ENCODE measurements at regions not wholly inside any gene's neighbourhood (a gene's known extent, or its start where the extent isn't known, plus 50 kb on each side); places are given as distances from the start of the nearest gene placed in this dataset.

DNA sequence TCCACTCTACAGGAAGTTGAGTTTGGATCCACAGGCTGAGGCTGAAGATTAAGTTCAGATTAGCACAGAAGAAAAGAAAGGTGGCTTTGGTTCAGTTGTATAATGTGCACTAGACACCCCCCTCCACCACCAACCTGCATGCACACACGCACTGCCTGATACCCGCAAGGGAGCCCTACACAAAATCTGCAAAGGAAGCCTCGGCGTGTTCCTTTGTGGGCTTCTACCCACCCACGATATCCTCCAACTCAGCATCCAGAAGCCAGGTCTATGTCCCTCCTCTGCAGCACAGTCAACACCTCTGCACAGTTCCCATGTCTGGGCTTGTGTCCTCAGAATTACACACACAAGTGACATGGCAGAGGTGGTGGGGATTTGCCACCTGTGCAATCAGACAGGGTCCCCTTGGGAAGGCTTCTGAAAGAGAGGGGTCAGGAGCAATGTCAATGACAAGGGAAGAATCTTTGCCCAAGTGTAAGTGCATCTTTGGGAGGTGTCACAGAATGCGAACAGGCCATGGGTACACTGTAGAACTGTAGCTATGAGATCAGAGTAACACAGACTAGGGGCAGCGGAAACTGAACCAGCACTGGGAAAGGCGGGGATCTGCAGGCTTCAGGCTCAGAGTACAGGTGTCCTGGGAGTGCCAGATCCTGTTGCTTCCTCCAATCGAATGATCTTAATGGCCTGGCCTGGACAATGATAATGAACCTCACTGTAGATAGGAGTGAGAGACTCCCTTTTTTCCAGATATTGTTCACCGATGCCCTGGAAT lies 148.6 kb upstream of the ETV3 start:
- peak overlapping the region in 1 of 2 donors; percentile 12 for H3K27ac Mint-ChIP-seq
- ATAC-seq (no peak), DNase-seq (no peak)
- H3K4me3 Mint-ChIP-seq: no peak overlapping the region
- no peaks in the 10 kb centered on the region for H3K9me3 Mint-ChIP-seq
- H3K4me1 Mint-ChIP-seq: no peaks in the 10 kb centered on the region
- peaks cover 39% of the 10 kb centered on the region for H3K27me3 Mint-ChIP-seq

DNA sequence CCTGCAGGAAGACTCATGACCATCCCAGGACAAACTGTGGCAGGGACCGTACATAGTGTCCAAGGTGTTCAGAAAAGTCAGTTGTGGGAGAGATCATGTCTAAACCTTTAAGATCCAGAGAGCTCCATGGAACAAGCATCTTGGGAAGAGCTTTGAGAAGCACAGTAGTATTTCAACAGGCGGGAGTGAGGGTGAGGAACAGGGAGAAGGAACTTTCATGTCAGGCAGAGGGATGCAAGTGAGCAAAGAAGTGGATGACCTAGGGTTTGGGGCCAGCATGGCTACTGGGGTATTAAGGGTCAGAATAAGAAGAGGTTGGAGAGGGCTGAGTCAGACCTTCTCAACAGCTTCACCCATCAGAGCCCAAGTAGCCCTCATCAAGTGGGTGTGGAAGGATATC lies 147.9 kb upstream of the ETV3 start:
- DNase-seq (no peak), ATAC-seq (no peak)
- peaks cover 44% of the 10 kb centered on the region for H3K27me3 Mint-ChIP-seq
- H3K4me3 Mint-ChIP-seq: no peak overlapping the region
- no peaks in the 10 kb centered on the region for H3K9me3 Mint-ChIP-seq
- no peak overlapping the region for H3K27ac Mint-ChIP-seq
- H3K4me1 Mint-ChIP-seq: no peaks in the 10 kb centered on the region

DNA sequence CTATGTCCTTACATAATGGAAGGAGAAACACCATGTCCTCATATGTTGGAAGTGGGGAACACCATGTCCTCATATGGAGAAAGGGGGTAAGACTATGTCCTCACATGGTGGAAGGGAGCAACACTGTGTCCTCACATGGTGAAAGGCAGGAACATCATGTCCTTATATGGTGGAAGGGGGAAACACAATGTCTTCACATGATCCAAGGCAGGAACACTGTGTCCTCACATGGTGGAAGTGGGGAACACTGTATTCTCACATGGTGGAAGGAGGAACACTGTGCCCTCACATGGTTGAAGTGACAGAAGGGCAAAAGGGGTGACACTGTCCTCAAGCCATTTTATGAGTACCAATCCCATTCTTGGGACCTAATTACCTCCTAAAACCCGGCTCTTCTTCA lies 146.3 kb upstream of the ETV3 start:
- Mint-ChIP-seq H3K27me3 (peaks cover 46% of the 10 kb centered on the region), H3K27ac (no peak overlapping the region), H3K9me3 (no peaks in the 10 kb centered on the region), H3K4me1 (no peaks in the 10 kb centered on the region), H3K4me3 (no peak overlapping the region)
- DNase-seq (no peak), ATAC-seq (no peak)

DNA sequence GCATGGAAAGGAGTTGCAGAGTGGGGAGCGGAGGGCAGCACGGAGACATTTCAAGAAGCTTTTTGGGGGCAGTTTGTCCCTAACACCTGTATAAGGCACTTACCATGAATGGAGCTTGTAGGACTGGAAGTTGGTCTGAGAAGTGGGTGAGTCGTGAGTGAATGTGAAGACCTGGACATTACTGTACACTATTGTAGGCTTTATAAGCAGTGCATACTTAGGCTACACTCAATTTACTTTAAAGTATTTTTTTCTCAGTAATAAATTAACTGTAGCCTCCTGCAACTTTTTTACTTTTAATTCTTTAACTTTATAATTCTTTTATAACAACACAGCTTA lies 141.6 kb upstream of the ETV3 start:
- ATAC-seq (no peak), DNase-seq (no peak)
- H3K9me3 Mint-ChIP-seq: no peaks in the 10 kb centered on the region
- H3K27ac Mint-ChIP-seq: no peak overlapping the region
- peaks cover 21% of the 10 kb centered on the region for H3K27me3 Mint-ChIP-seq
- no peaks in the 10 kb centered on the region for H3K4me1 Mint-ChIP-seq
- H3K4me3 Mint-ChIP-seq: no peak overlapping the region

DNA sequence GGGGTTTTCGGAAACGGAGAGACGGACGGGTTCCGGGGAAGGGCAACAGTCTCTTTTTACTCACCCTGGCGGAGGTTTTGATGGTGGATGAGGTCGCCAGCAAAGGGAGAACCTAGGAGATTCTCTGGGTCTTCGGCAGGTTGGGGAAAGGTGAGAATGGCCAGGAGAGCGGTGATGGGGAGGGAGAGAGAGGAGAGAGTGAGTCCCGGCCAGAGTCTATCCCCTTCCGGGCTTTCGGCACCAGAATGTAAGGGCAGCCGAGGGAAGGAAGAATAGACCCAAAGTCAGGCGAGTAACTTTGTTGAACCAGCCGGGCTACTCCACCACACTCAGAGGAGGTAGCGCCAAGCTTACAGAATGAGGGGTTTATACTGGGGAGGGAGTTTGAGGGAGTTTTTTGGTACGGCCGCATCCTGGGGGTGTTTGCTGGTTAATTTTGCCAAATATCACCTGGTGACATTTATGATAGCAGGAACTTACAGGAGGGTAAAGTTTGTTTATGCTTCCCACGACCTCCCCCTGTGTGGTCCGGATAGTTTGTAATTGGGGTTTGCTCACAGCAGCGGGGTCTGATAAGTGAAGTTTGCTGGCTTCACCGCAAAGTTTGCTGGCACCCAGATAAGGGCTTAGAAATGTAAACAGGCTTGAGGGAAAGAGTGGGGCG lies 141.1 kb upstream of the ETV3 start:
- Mint-ChIP-seq H3K27ac (no peak overlapping the region), H3K4me1 (no peaks in the 10 kb centered on the region), H3K9me3 (no peaks in the 10 kb centered on the region), H3K27me3 (peaks cover 21% of the 10 kb centered on the region), H3K4me3 (no peak overlapping the region)
- ATAC-seq (no peak), DNase-seq (no peak)

DNA sequence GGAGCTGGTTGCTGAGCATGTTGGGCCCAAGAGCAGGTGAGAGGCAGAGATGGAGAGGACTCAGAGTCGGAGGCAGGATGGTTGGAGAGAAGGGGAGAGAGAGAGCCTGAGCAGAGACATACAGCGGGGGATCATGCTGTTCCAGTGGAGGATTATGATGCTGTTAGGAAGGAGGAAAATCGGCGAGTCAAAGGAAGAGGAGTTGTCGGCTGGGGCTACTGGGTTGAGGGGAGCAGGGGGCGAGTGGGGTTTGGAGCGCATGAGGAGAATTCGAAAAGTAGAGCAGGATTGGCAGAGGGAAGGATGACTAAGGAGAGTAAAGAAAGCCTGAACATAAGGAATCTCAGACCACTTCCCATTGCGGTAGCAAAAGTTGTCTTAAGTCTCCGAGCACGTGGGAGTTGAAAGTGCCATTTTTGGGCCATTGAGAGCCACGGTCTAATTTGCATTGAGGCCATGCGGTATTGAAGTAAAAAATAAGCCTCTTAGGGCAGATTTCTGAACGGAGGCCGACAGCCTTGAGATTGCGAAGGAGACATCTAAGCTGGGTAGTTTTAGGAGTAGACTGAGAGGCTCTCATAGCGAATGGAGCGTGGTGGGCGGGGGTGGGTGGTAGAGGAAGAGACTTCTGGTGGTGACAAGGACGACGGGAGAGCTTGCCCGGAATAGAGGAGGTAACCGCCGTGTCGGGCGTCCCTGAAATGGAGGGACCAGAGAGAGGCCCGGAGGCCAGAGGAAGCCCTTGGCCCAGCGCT lies 140.4 kb upstream of the ETV3 start:
- peaks cover 21% of the 10 kb centered on the region for H3K27me3 Mint-ChIP-seq
- H3K9me3 Mint-ChIP-seq: no peaks in the 10 kb centered on the region
- DNase-seq: no peak
- no peak overlapping the region for H3K27ac Mint-ChIP-seq
- H3K4me3 Mint-ChIP-seq: no peak overlapping the region
- H3K4me1 Mint-ChIP-seq: no peaks in the 10 kb centered on the region
- no peak for ATAC-seq

DNA sequence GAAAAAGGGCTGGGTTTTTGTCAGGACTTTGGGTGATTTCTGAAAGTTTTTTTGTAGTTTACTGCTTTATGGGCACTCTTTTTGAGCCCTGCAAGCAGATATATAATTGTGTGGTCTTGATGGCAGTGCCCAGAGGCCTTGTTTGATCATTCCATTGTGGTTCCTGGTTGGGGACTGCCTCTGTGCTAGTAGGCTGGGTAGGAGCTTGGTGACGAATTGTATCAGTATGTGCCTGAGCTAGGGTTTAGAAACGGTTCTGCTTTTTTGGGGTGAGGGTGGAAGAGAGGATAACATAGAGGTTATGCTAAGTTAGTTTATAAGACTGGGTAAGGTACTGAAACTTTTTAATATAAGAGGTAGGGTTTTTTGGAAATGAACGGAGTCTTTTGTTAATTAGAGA lies 139.7 kb upstream of the ETV3 start:
- no peaks in the 10 kb centered on the region for H3K4me1 Mint-ChIP-seq
- H3K4me3 Mint-ChIP-seq: no peak overlapping the region
- no peak for ATAC-seq
- peaks cover 16% of the 10 kb centered on the region for H3K27me3 Mint-ChIP-seq
- no peak overlapping the region for H3K27ac Mint-ChIP-seq
- DNase-seq: no peak
- H3K9me3 Mint-ChIP-seq: no peaks in the 10 kb centered on the region

DNA sequence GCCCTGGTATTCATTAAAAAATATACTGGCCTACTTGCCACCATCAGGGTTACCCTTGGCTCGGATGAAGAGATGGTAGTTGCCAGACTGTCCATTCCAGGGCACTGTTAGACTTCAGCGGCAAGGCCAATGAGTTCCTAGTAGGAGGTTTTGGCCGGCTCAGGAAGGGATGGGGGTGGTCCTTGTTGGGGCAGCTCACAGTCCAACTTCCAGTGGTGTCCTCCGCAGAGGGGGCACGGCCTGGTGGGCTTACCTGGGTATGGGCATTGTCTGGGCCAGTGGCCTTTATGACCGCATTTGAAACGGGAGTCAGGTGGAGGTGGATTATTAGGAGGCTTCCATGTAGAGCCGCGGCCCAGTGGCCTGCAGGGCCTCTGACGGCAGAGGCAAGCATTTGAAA lies 139.1 kb upstream of the ETV3 start:
- no peak overlapping the region for H3K4me3 Mint-ChIP-seq
- no peaks in the 10 kb centered on the region for H3K4me1 Mint-ChIP-seq
- no peak for ATAC-seq
- H3K27me3 Mint-ChIP-seq: peaks cover 9% of the 10 kb centered on the region
- no peak overlapping the region for H3K27ac Mint-ChIP-seq
- no peaks in the 10 kb centered on the region for H3K9me3 Mint-ChIP-seq
- no peak for DNase-seq

DNA sequence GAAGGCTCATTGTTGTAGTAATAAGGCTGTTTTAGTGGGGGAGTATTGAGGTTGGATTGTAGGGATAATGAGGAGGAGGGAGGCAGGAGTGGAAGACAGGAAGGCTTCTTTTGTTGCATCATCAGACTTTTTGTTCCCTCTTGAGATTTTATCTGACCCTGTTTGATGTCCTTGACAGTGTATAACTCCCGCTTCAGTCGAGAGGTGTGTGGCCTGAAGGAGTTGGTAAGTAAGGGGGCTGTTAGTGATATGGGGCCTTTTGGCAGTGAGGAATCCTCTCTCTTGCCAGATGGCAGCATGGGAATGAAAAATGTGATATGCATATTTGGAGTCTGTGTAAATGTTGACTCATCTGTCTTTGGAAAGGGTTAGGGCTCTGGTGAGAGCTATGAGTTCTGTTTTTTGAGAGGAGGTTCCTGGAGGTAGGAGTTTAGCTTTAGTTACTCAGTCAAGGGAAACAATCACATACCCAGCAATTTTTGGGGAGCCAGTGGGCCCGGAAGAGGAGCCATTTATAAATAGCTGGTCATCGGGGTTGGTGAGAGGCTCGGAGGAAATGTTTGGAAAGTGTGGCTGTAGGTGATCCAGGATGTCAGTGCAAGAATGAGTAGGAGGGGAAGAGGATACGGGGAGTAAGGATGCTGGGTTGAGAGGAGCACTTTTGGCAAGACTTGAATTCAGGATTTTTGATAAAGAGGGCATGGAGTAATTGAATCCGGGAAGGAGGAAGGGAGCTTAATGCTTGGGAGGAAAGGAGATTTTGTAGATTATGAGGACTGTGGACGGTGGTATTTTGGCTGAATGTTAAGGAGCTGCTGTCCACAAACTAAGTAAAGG lies 136.7 kb upstream of the ETV3 start:
- no peak overlapping the region for H3K4me3 Mint-ChIP-seq
- no peaks in the 10 kb centered on the region for H3K9me3 Mint-ChIP-seq
- H3K4me1 Mint-ChIP-seq: no peaks in the 10 kb centered on the region
- DNase-seq (no peak), ATAC-seq (no peak)
- no peak overlapping the region for H3K27ac Mint-ChIP-seq
- peaks cover 10% of the 10 kb centered on the region for H3K27me3 Mint-ChIP-seq

DNA sequence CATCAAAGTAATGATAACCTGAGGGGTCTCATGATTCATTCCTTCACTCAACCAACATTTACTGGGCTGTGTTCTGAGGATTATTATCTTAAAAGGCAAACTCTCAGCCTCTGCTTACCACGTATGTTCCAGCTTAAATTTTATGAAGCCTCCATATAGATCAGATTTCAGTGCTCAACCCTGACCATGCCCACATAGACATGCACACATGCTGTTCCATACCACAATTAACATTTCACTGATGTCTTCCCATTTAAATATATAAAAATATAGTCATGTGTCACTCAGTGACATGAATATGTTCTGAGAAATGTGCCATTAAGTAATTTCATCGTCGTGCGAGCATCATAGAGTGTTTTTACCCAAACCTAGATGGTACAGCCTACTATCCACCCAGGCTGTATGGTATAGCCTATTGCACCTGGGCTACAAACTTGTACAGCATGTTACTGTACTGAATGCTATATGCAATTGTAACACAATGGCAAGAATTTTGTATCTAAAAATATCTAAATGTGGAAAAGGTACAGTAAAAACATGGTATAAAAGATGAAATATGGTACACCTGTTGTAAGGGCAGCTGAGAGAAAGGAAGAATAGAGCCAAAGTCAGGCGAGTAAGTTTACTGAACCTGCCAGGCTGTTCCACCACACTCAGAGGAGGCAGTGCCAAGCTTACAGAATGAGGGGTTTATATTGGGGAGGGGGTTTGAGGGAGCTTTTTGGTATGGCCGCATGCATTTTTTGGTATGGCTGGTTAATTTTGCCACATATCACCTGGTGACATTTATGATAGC lies 134.7 kb upstream of the ETV3 start:
- Mint-ChIP-seq H3K4me3 (no peak overlapping the region), H3K4me1 (no peaks in the 10 kb centered on the region), H3K27me3 (peaks cover 21% of the 10 kb centered on the region), H3K27ac (no peak overlapping the region), H3K9me3 (no peaks in the 10 kb centered on the region)
- no peak for DNase-seq
- no peak for ATAC-seq

DNA sequence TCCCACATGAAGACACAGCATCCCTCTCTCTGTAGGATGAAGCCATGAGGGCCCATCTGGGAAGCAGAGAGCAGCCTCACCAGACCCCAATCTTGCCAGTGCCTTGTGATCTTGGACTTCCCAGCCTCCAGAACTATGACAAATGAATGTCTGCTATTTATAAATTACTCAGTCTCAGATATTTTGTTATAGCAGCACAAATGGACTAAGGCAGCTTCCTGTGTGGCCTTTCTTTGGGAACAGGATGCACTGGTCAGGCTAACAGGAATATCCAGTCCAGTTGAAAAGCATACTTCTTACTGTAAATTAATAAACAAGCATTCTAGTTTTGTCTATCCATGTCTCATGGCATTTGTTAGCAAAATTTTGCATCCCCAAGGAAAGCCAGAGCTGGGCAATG lies 134.1 kb upstream of the ETV3 start:
- no peak for ATAC-seq
- Mint-ChIP-seq H3K9me3 (no peaks in the 10 kb centered on the region), H3K4me3 (no peak overlapping the region), H3K4me1 (no peaks in the 10 kb centered on the region), H3K27ac (no peak overlapping the region), H3K27me3 (peaks cover 27% of the 10 kb centered on the region)
- DNase-seq: no peak

DNA sequence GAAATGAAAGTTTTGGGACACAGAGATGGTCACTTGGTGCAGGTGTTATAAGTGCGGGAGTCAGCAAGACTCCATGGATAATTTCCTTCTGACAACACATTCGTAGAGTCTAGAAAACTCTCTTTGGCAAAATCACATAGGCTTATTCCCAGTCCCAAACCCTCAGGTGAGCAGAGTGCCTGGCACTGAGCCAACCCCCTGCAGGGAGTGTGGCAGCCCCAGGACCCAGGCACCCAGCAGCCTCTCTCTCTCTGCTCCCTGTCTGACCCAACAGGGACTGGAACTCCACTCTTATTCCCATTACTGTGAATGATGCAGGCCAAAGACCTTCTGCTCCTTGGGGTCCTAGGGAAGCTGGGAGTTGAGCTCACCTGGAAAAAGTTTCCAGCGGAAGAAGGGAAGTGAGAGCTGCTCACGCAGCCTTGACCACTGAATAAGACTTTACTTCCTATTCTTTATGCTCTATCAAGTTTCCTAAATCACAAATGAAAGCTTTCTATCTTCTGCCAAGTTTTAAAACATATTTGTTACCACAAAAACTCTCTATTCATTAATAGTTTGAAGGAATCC lies 132.6 kb upstream of the ETV3 start:
- DNase-seq (no peak), ATAC-seq (no peak)
- Mint-ChIP-seq H3K4me1 (no peaks in the 10 kb centered on the region), H3K4me3 (no peak overlapping the region), H3K27ac (no peak overlapping the region), H3K9me3 (no peaks in the 10 kb centered on the region), H3K27me3 (peaks cover 39% of the 10 kb centered on the region)

DNA sequence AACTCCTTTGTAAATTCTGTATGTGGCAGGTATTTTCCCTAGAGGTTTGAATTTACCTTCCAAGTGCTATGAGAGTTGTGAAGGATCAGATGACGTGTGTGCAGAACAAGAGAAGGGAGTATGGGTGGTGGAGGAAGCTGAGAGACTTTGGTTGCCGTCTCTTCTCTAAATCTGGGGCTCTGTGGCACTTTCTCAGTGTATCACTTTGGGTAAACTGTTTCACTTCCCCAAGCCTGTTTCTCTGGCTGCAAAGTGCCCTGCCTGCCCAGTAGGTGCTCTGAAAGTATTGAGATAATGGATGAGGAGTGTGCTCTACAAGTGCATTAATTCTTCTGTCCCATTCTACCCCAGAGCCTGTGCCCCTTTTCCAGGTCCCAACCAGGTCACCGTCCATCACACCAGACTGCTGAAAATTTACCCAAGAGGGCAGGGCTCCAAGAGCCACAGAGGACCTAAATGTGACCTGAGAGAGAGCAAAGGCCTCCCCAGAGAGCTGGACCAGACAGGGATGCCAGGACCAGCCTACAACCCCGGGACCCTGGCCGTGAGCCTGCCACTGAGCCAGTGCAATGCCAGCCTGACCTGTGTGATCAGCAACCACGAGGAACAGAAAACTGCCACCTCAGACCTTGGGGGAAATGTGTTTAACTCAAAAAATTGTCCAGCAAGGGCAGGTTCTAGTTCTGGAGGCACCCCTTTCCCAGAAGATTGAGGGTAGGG lies 131.6 kb upstream of the ETV3 start:
- no peak overlapping the region for H3K27ac Mint-ChIP-seq
- no peaks in the 10 kb centered on the region for H3K9me3 Mint-ChIP-seq
- H3K27me3 Mint-ChIP-seq: peaks cover 47% of the 10 kb centered on the region
- no peaks in the 10 kb centered on the region for H3K4me1 Mint-ChIP-seq
- no peak overlapping the region for H3K4me3 Mint-ChIP-seq
- ATAC-seq (no peak), DNase-seq (no peak)

DNA sequence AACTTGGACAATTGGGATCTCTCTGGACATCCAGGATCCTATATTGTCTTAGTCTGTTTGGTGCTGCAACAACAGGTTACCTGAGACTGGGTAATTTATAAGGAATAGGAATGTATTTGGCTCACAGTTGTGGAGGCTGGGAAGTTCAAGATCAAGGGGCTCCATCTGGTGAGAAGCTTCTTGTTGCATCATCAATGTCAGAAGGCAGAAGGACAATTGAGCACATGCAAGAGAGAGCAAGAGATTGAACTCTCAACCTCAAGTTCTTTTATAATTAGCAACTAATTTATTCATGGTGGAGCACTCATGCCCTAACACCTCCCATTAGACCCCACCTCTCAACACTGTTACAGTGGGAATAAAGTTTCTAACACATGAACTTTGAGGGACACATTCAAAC lies 124.7 kb upstream of the ETV3 start:
- no peak overlapping the region for H3K4me3 Mint-ChIP-seq
- no peak for ATAC-seq
- peaks cover 38% of the 10 kb centered on the region for H3K27me3 Mint-ChIP-seq
- no peak overlapping the region for H3K27ac Mint-ChIP-seq
- no peaks in the 10 kb centered on the region for H3K4me1 Mint-ChIP-seq
- peaks cover 9 to 13% of the 10 kb centered on the region in 2 donors for H3K9me3 Mint-ChIP-seq
- no peak for DNase-seq
